GM12873 (cell line): ENCODE measurements at regions not wholly inside any gene's neighbourhood (a gene's known extent, or its start where the extent isn't known, plus 50 kb on each side); places are given as distances from the start of the nearest gene placed in this dataset.

Experiments used
- TF ChIP-seq, protein P1 (sequence below): IDR thresholded peaks from 2 replicates; pipeline ENCODE4 v1.5.1; 2012; ENCODE audit warnings: low read depth, mild to moderate bottlenecking, moderate library complexity, low read length, control low read depth; ENCODE audit not compliant: insufficient read depth; ENCODE audit errors: missing control alignments

DNA sequence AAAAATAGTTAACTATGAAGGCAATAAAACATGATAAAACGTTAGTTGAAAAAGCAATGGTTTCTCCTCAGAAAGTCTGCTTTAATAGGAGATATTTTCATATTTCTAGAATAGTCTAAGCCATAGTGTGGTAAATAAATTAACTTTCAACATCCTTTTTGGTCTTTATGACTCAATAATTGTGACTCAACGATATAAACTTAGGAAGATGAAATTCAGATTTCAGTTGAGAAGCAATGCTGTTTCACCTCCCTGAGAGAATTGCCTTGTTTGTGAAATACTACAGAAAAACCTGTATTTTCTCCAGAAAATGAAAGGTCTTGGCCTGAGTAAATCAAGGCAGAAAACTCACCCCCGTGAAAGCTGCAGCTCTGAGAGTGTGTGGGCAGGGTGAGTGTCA lies 166.9 kb downstream of the ETAA1 start:
- TF ChIP-seq, protein P1, sequence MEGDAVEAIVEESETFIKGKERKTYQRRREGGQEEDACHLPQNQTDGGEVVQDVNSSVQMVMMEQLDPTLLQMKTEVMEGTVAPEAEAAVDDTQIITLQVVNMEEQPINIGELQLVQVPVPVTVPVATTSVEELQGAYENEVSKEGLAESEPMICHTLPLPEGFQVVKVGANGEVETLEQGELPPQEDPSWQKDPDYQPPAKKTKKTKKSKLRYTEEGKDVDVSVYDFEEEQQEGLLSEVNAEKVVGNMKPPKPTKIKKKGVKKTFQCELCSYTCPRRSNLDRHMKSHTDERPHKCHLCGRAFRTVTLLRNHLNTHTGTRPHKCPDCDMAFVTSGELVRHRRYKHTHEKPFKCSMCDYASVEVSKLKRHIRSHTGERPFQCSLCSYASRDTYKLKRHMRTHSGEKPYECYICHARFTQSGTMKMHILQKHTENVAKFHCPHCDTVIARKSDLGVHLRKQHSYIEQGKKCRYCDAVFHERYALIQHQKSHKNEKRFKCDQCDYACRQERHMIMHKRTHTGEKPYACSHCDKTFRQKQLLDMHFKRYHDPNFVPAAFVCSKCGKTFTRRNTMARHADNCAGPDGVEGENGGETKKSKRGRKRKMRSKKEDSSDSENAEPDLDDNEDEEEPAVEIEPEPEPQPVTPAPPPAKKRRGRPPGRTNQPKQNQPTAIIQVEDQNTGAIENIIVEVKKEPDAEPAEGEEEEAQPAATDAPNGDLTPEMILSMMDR, result no peak

DNA sequence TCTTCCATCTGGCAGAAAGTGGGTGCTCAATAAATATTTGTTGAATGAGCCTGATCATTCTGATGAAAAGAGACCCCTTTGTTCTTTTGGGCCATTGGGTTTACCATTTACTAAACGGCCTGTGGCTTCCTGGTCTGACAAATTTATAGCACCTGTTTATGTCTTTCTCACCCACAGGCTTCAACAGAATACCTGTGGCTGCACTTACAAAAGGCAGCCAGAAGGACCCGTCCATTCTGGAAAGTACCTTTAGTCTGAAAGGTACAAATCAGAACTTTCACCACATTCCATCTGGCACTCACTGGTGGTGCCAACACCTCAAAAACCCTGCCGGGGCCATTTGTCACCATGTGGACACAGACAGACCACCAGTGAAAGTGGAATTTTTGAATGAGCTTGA lies 167.5 kb downstream of the ETAA1 start:
- TF ChIP-seq, protein P1, result no peak

DNA sequence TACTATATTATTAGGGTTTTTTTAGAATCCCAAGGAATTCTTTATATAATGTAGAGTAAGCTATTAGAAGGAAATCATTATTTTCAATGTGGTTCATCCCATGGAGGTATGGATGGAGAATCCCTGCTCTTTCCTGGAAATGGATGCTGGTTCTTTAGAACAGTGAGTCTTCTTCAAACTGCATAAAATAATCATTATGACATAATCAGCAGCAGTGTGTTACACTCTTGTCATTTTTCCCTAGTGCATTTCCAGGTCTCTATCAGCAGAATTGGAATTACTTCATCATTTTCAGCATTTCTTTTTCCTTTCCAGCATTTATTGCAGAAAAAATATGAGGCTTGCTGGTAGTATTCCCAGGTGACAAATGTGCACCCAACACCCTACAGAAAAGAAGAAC lies 168.1 kb downstream of the ETAA1 start:
- TF ChIP-seq, protein P1, result no peak

DNA sequence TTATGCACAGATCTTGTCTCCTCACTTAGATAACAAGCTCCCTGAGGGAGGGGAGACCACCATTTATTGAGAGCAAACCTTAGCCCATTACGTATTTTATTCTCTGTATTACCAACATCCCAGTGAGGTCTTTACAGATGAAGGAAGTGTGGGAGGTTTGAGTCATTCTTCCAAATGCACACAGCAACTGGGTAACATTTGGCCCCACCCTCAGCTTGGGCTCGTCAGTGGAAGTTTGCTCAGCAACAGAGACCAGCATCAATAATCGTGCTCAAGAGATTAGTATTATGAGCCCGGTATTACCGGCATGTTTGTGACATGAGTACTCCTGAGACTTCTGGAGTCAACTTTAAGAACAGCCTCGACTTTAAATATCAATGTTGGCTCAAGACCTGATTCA lies 168.6 kb downstream of the ETAA1 start:
- TF ChIP-seq, protein P1, result no peak

DNA sequence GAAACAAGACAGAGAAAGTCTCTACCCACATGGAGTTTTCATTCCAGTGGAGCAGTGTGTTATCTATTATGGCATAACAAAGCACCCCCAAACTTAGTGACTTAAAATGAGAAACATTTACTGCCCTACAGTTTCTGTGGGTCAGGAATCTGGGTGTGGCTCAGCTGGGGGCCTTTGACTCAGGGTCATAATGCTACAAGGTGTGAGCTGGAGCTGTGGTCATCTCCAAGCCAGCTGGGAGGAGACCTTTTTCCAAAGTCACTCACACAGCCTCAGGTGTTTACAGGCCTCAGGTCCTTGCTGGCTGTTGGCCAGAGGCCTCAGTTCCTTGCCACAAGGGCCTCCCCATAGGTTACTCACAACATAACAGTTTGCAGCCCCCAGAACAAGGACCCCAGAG lies 169.2 kb downstream of the ETAA1 start:
- TF ChIP-seq, protein P1, result no peak

DNA sequence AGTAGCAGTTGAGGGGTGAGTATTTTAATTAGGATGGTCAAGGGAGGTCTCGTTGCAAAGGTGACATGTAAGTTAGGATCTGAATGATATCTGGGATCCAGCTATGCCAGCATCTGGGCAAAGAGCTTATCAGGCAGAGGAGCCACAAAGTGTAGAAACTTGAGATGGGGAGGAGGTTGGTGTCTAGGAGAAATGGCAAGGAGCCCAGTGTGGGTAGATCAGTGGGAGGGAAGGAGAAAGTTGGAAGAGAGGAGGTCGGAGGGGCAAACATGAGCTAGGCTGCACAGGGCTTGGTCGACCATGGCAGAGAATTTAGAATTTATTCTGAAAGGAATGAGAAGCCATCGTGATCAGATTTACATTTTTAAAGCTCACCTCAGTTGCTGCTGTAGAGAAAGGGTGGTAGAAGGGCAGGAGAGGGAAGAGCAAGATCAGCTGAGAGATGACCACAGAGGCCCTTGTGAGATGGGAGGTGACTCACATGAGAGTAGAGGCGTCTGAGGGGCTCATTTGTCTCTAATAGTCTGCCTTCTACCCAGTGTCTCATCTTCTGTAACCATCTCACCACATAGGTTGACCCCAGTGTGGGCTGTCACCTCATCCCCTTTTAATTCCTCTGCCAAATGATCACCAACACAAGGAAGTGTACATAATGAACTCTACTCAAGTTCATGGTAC lies 170.0 kb downstream of the ETAA1 start:
- TF ChIP-seq, protein P1, result no peak

DNA sequence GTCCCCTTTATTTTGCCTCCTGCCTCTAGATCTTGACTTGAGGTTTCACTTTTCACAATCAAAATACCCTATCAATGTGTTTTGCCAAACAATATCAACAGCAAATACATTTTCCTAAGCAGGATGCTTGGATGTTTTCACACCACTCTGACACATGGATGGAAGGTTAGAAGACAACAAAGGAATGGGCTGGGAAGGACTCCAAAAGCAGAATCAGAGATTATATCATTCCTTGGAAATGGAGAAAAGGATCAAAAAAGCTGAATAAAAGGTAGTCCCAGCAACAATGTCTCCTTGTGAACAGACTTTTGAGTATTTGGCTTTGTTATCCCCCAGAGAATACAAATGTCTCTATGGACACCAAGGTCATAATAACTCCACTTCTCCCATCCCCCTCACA lies 170.8 kb downstream of the ETAA1 start:
- TF ChIP-seq, protein P1, result no peak
